IMR-90 (cell line): ENCODE measurements at regions not wholly inside any gene's neighbourhood (a gene's known extent, or its start where the extent isn't known, plus 50 kb on each side); places are given as distances from the start of the nearest gene placed in this dataset.
A peak's percentile ranks its signal among the peaks of the same experiment; 100 is the strongest.

Source experiments
- ATAC-seq: fragments of 200-7000 bp; cut with Tn5 transposase; 2 replicates; pipeline ENCODE4 v1.9.1; 2020; ENCODE audit warnings: low read depth, mild to moderate bottlenecking, moderate library complexity
- BruUV-seq: library from RNA; stranded (reverse); fragments of 400-500 nt; replicated peaks from 2 replicates; lab custom pipeline; 2021; lab: Mats Ljungman, UMichigan
- CTCF ChIA-PET: fragments of 300-600 bp; formaldehyde crosslinking; extraction: SDS; loops from one replicate; lab custom pipeline; 2021; ENCODE audit warnings: antibody characterized with exemption; lab: Yijun Ruan, JAX
- POLR2A ChIA-PET: fragments of 300-600 bp; sonication (Branson Sonifier 250); formaldehyde crosslinking; loops from one replicate; lab custom pipeline; 2022; ENCODE audit warnings: antibody characterized with exemption; ENCODE audit not compliant: unreplicated experiment; lab: Charles Lee
- DNase-seq: peaks from one replicate; pipeline ENCODE4 v3.0.0; 2013
- H2AFZ ChIP-seq: replicated peaks from 2 replicates; pipeline ENCODE3; 2013; ENCODE audit warnings: low read length, mild to moderate bottlenecking; ENCODE audit not compliant: poor library complexity
- H2AK5ac ChIP-seq: 2 replicates; pipeline ENCODE4 v1.6.1; 2013; ENCODE audit warnings: low read depth, low read length, inconsistent platforms
- H2AK9ac ChIP-seq: replicated peaks from 2 replicates; pipeline ENCODE3; 2013; ENCODE audit warnings: mild to moderate bottlenecking, low read depth, low read length, moderate library complexity; ENCODE audit not compliant: poor library complexity
- H2BK120ac ChIP-seq: 2 replicates; pipeline ENCODE4 v1.6.1; 2013; ENCODE audit warnings: low read depth, low read length, inconsistent platforms
- H2BK15ac ChIP-seq: 3 replicates; pipeline ENCODE4 v1.6.1; 2013; ENCODE audit warnings: low read depth, low read length, inconsistent platforms
- H2BK20ac ChIP-seq: 2 replicates; pipeline ENCODE4 v1.6.1; 2013; ENCODE audit warnings: low read depth, mild to moderate bottlenecking, inconsistent platforms, low read length, moderate library complexity
- H2BK5ac ChIP-seq: 2 replicates; pipeline ENCODE4 v1.6.1; 2013; ENCODE audit warnings: mild to moderate bottlenecking, low read depth, low read length, inconsistent platforms; ENCODE audit not compliant: poor library complexity, severe bottlenecking
- H3K14ac ChIP-seq: replicated peaks from 2 replicates; pipeline ENCODE4 v1.6.1; 2013; ENCODE audit warnings: low read depth, low read length, inconsistent platforms
- H3K18ac ChIP-seq: 2 replicates; pipeline ENCODE4 v1.6.1; 2013; ENCODE audit warnings: low read depth, low read length, control low read depth
- H3K23ac ChIP-seq: 2 replicates; pipeline ENCODE4 v1.6.1; 2013; ENCODE audit warnings: low read depth, low read length, inconsistent platforms
- H3K27ac ChIP-seq: 2 replicates; pipeline ENCODE4 v1.5.1; 2013; ENCODE audit warnings: mild to moderate bottlenecking, control low read depth, low read length; ENCODE audit not compliant: insufficient read depth
- H3K27me3 ChIP-seq: 2 replicates; pipeline ENCODE4 v1.6.1; 2013; ENCODE audit warnings: low read length; ENCODE audit not compliant: control insufficient read depth, insufficient read depth
- H3K36me3 ChIP-seq: 2 replicates; pipeline ENCODE4 v1.6.1; 2013; ENCODE audit warnings: low read length, mixed read lengths; ENCODE audit not compliant: control insufficient read depth, insufficient read depth
- H3K4ac ChIP-seq: 2 replicates; pipeline ENCODE4 v1.6.1; 2013; ENCODE audit warnings: low read depth, low read length, inconsistent platforms
- H3K4me1 ChIP-seq: 2 replicates; pipeline ENCODE4 v1.6.1; 2013; ENCODE audit warnings: low read length, mixed read lengths; ENCODE audit not compliant: control insufficient read depth, insufficient read depth
- H3K4me2 ChIP-seq: 2 replicates; pipeline ENCODE4 v1.6.1; 2013; ENCODE audit warnings: low read depth, mild to moderate bottlenecking, control low read depth, low read length, moderate library complexity
- H3K4me3 ChIP-seq: 2 replicates; pipeline ENCODE4 v1.5.1; 2013; ENCODE audit warnings: low read depth, mild to moderate bottlenecking, control low read depth, low read length, moderate library complexity; ENCODE audit not compliant: insufficient read depth
- H3K56ac ChIP-seq: 2 replicates; pipeline ENCODE4 v1.6.1; 2013; ENCODE audit warnings: low read length, inconsistent platforms; ENCODE audit not compliant: insufficient read depth; ENCODE audit errors: extremely low read depth
- H3K79me1 ChIP-seq, 2 experiments: 2 replicates each; pipeline ENCODE4 v1.6.1; 2013; ENCODE audit warnings: low read length in 2 of 2, inconsistent platforms in 1 of 2, low read depth in 1 of 2
- H3K9ac ChIP-seq: 2 replicates; pipeline ENCODE4 v1.6.1; 2013; ENCODE audit warnings: low read depth, low read length, control low read depth
- H3K9me1 ChIP-seq: 2 replicates; pipeline ENCODE4 v1.6.1; 2013; ENCODE audit warnings: low read length, inconsistent platforms; ENCODE audit not compliant: insufficient read depth
- H3K9me3 ChIP-seq: 2 replicates; pipeline ENCODE4 v1.6.1; 2013; ENCODE audit warnings: low read length; ENCODE audit not compliant: control insufficient read depth, insufficient read depth
- H4K20me1 ChIP-seq: 2 replicates; pipeline ENCODE4 v1.6.1; 2013; ENCODE audit warnings: low read length, inconsistent platforms; ENCODE audit not compliant: insufficient read depth
- H4K5ac ChIP-seq: 2 replicates; pipeline ENCODE4 v1.6.1; 2013; ENCODE audit warnings: mild to moderate bottlenecking, low read depth, low read length, control low read depth
- H4K8ac ChIP-seq, 2 experiments: 2 replicates each; pipeline ENCODE4 v1.6.1; 2013; ENCODE audit warnings: low read depth in 2 of 2, low read length in 2 of 2, control low read depth in 1 of 2, inconsistent platforms in 1 of 2
- H4K91ac ChIP-seq: 2 replicates; pipeline ENCODE4 v1.6.1; 2013; ENCODE audit warnings: low read depth, low read length, inconsistent platforms; ENCODE audit not compliant: insufficient read depth
- BHLHE40 ChIP-seq: fragments of 150-350 bp; IDR thresholded peaks from 2 replicates; pipeline ENCODE4 v1.6.1; 2016; ENCODE audit warnings: mild to moderate bottlenecking, low read depth, low read length
- CEBPB ChIP-seq: IDR thresholded peaks from 2 replicates; pipeline ENCODE4 v1.6.1; 2012; ENCODE audit warnings: low read depth, low read length, improper control_type of control experiment
- CTCF ChIP-seq: conservative IDR thresholded peaks from 2 replicates; pipeline ENCODE4 v1.5.1; 2012; ENCODE audit warnings: mild to moderate bottlenecking, low read depth, low read length, improper control_type of control experiment
- ELK1 ChIP-seq: fragments of 150-350 bp; IDR thresholded peaks from 2 replicates; pipeline ENCODE4 v1.6.1; 2016; ENCODE audit warnings: low read depth, mild to moderate bottlenecking, low read length, moderate library complexity, borderline replicate concordance
- MAFK ChIP-seq: IDR thresholded peaks from 2 replicates; pipeline ENCODE4 v1.6.1; 2012; ENCODE audit warnings: low read depth, low read length, improper control_type of control experiment
- MAZ ChIP-seq: IDR thresholded peaks from 2 replicates; pipeline ENCODE4 v1.6.1; 2012; ENCODE audit warnings: low read depth, mild to moderate bottlenecking, low read length, improper control_type of control experiment, moderate library complexity, borderline replicate concordance
- POLR2A ChIP-seq: IDR thresholded peaks from 2 replicates; pipeline ENCODE4 v1.6.1; 2012; ENCODE audit warnings: mild to moderate bottlenecking, low read depth, low read length
- dilution Hi-C: fragments of 300-500 bp; cut with HindIII; formaldehyde crosslinking; loops from one replicate; pipeline ENCODE4 v1.14.3; 2018; ENCODE audit warnings: low sequenced_read_pairs; ENCODE audit not compliant: unreplicated experiment
- in situ Hi-C: fragments of 300-500 bp; cut with MboI; formaldehyde crosslinking; loops from 3 replicates; pipeline ENCODE4 v1.14.3; 2019; ENCODE audit warnings: low sequenced_read_pairs, inconsistent platforms, mixed read lengths
- intact Hi-C: fragments of 100-400 bp; cut with micrococcal nuclease; formaldehyde crosslinking; loops from 2 replicates; pipeline ENCODE4 v1.10.0; 2022

DNA sequence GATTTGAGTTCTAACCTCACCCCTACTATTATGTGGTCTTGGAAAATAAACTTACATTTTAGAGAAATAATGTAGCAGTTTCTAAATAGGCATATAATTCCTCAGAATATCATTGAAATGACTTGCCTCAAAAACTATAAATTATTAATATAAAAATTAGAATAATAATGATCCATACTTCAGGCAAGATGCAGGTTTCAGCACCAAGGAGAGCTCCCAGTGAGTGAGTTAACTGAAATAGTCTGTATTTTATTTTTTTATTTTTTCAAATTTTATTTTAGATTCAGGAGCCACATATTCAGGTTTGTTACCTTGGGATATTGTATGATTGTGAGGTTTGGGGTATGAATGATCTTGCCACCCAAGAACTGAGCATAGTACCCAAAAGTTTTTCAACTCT, 472.2 kb upstream of the DCC start:
- no peaks in the 10 kb centered on the region for H4K20me1 ChIP-seq
- no peak overlapping the region for H3K56ac ChIP-seq
- H3K27ac ChIP-seq, result no peak overlapping the region
- no peak overlapping the region for H3K18ac ChIP-seq
- H3K23ac ChIP-seq, result no peak overlapping the region
- intact Hi-C loops, result no loop called here
- no peak overlapping the region for H4K91ac ChIP-seq
- no peak overlapping the region for H2BK5ac ChIP-seq
- ATAC-seq (no peak), DNase-seq (peak; percentile 8)
- H2AFZ ChIP-seq, result no peak overlapping the region
- H3K27me3 ChIP-seq, result no peaks in the 10 kb centered on the region
- ChIA-PET POLR2A (no interaction called here), CTCF (no interaction called here)
- no peak overlapping the region for H4K5ac ChIP-seq
- H2BK120ac ChIP-seq, result no peak overlapping the region
- peaks cover 7% of the 10 kb centered on the region; the same call in 1 of the 2 replicates for H3K9me3 ChIP-seq
- H3K4ac ChIP-seq, result no peak overlapping the region
- H3K4me1 ChIP-seq, result no peaks in the 10 kb centered on the region
- H2BK15ac ChIP-seq, result no peak overlapping the region
- dilution Hi-C loops, result no loop called here
- no peak overlapping the region for H3K14ac ChIP-seq
- TF ChIP-seq BHLHE40, result no peak
- no peak for TF ChIP-seq CEBPB
- no peak for TF ChIP-seq MAFK
- TF ChIP-seq CTCF, result no peak
- no peak for TF ChIP-seq ELK1
- TF ChIP-seq MAZ, result no peak
- no peak for TF ChIP-seq POLR2A
- no peaks in the 10 kb centered on the region for H3K9me1 ChIP-seq
- no peak overlapping the region for H2AK9ac ChIP-seq
- H2BK20ac ChIP-seq, result no peak overlapping the region
- H3K36me3 ChIP-seq, result no peaks in the 10 kb centered on the region
- H3K4me2 ChIP-seq, result no peak overlapping the region
- no TSS peak for BruUV-seq
- H4K8ac ChIP-seq, result no peak overlapping the region
- no peak overlapping the region for H2AK5ac ChIP-seq
- no peaks in the 10 kb centered on the region for H3K79me1 ChIP-seq
- no peak overlapping the region for H3K4me3 ChIP-seq
- in situ Hi-C loops, result no loop called here
- no peak overlapping the region for H3K9ac ChIP-seq
